CD4-positive, alpha-beta T cell (primary cell): ENCODE measurements at regions not wholly inside any gene's neighbourhood (a gene's known extent, or its start where the extent isn't known, plus 50 kb on each side); places are given as distances from the start of the nearest gene placed in this dataset.

Experiments used
- ATAC-seq: fragments of 200-7000 bp; cut with Tn5 transposase; one replicate; pipeline ENCODE4 v1.10.0; 2022; ENCODE audit warnings: mild to moderate bottlenecking; ENCODE audit not compliant: poor library complexity
- CTCF ChIA-PET: fragments of 350-600 bp; sonication (Branson Sonifier 250); formaldehyde crosslinking; loops from one replicate; lab custom pipeline; 2021; ENCODE audit warnings: antibody characterized with exemption, inconsistent platforms; lab: Charles Lee
- POLR2A ChIA-PET: fragments of 350-600 bp; sonication (Branson Sonifier 250); formaldehyde crosslinking; loops from one replicate; lab custom pipeline; 2021; ENCODE audit warnings: antibody characterized with exemption, inconsistent platforms; lab: Charles Lee
- DNase-seq, 14 experiments: peaks; one replicate each; pipeline ENCODE4 v3.0.0-alpha.2; 2013 to 2020; ENCODE audit warnings: mixed read lengths in 2 of 14
- H3K27ac ChIP-seq, 2 donors: one replicate each; pipeline versions ENCODE4 v1.5.1 to v1.7.0; 2013; ENCODE audit warnings: low read length in 2 of 2, low read depth in 1 of 2, mild to moderate bottlenecking in 1 of 2
- H3K27me3 ChIP-seq, 2 experiments: 1 replicate in 1 of 2; 2 replicates in 1 of 2; pipeline versions ENCODE4 v1.6.1 to v1.7.0; 2013; ENCODE audit warnings: low read length in 2 of 2, control low read depth in 1 of 2, mild to moderate bottlenecking in 1 of 2, moderate library complexity in 1 of 2; ENCODE audit not compliant: insufficient read depth in 2 of 2, control insufficient read depth in 1 of 2
- H3K36me3 ChIP-seq: one replicate; pipeline ENCODE4 v1.6.1; 2013; ENCODE audit warnings: low read length, control low read depth; ENCODE audit not compliant: insufficient read depth
- H3K4me1 ChIP-seq: one replicate; pipeline ENCODE4 v1.6.1; 2013; ENCODE audit warnings: low read length, control low read depth; ENCODE audit not compliant: insufficient read depth
- H3K4me3 ChIP-seq: one replicate; pipeline ENCODE4 v1.5.1; 2013; ENCODE audit warnings: mild to moderate bottlenecking, low read length, moderate library complexity
- H3K9me3 ChIP-seq, 2 experiments: 1 replicate in 1 of 2; 2 replicates in 1 of 2; pipeline versions ENCODE4 v1.6.1 to v1.7.0; 2013; ENCODE audit warnings: low read length in 2 of 2, mild to moderate bottlenecking in 2 of 2, control low read depth in 1 of 2, moderate library complexity in 1 of 2; ENCODE audit not compliant: control insufficient read depth in 1 of 2, insufficient read depth in 1 of 2
- H3K27ac Mint-ChIP-seq: one replicate; pipeline ENCODE4 v1.8.0; 2020; ENCODE audit warnings: mixed read lengths
- H3K27me3 Mint-ChIP-seq: one replicate; pipeline ENCODE4 v1.8.0; 2021; ENCODE audit warnings: mixed read lengths
- H3K36me3 Mint-ChIP-seq: one replicate; pipeline ENCODE4 v1.8.0; 2021; ENCODE audit warnings: low read depth, mixed read lengths
- H3K4me1 Mint-ChIP-seq: one replicate; pipeline ENCODE4 v1.8.0; 2021; ENCODE audit warnings: low read depth, mixed read lengths
- H3K4me3 Mint-ChIP-seq: one replicate; pipeline ENCODE4 v1.8.0; 2020; ENCODE audit warnings: mild to moderate bottlenecking, mixed read lengths
- H3K9me3 Mint-ChIP-seq: one replicate; pipeline ENCODE4 v1.8.0; 2020; ENCODE audit warnings: mixed read lengths
- CTCF ChIP-seq: fragments of 200-600 bp; IDR thresholded peaks from one replicate; pipeline ENCODE4 v1.8.0; 2022; ENCODE audit warnings: antibody characterized with exemption, mild to moderate bottlenecking
- intact Hi-C, 2 experiments: fragments of 100-400 bp; cut with DNase I in 1 of 2; cut with micrococcal nuclease in 1 of 2; formaldehyde crosslinking; loops; one replicate each; pipeline versions ENCODE4 v1.15.1 to v1.9.0; 2023 to 2025; cut with DNase I, micrococcal nuclease

- H3K27me3 ChIP-seq: no peaks in the 10 kb centered on the region
- ATAC-seq (no peak), DNase-seq (peak in 2 of 14 experiments; percentile 16 to 44)
- Mint-ChIP-seq H3K36me3 (no peaks in the 10 kb centered on the region), H3K27ac (no peak overlapping the region), H3K27me3 (no peaks in the 10 kb centered on the region), H3K4me3 (no peak overlapping the region), H3K4me1 (peaks cover 27% of the 10 kb centered on the region), H3K9me3 (no peaks in the 10 kb centered on the region)
- H3K4me1 ChIP-seq: peaks cover 3% of the 10 kb centered on the region
- intact Hi-C loops: no loop called here
- ChIA-PET CTCF (no interaction called here), POLR2A (interaction anchor here (0.7 kb wide), 1 partner anchor 142 kb away, joined by 3 read pairs; no protein-coding TSS in a partner anchor)
- H3K27ac ChIP-seq: no peak overlapping the region
- H3K4me3 ChIP-seq: no peak overlapping the region
- no peaks in the 10 kb centered on the region for H3K9me3 ChIP-seq
- TF ChIP-seq CTCF: no peak
- no peaks in the 10 kb centered on the region for H3K36me3 ChIP-seq
These were observed 119.7 kb upstream of the KLF7 start for GRCh38 chr2:207285473-207285815.

- H3K36me3 ChIP-seq: no peaks in the 10 kb centered on the region
- no peaks in the 10 kb centered on the region for H3K27me3 Mint-ChIP-seq
- ATAC-seq: no peak
- DNase-seq: no peak
- ChIA-PET POLR2A (interaction anchor here (0.7 kb wide), 1 partner anchor 142 kb away, joined by 3 read pairs; no protein-coding TSS in a partner anchor), CTCF (no interaction called here)
- intact Hi-C loops: no loop called here
- H3K27me3 ChIP-seq: no peaks in the 10 kb centered on the region
- H3K4me3 ChIP-seq: no peak overlapping the region
- H3K9me3 Mint-ChIP-seq: no peaks in the 10 kb centered on the region
- peaks cover 3% of the 10 kb centered on the region for H3K4me1 ChIP-seq
- TF ChIP-seq CTCF: no peak
- H3K9me3 ChIP-seq: no peaks in the 10 kb centered on the region
- H3K4me3 Mint-ChIP-seq: no peak overlapping the region
- no peak overlapping the region for H3K27ac Mint-ChIP-seq
- H3K4me1 Mint-ChIP-seq: peaks cover 27% of the 10 kb centered on the region
- no peak overlapping the region for H3K27ac ChIP-seq
- H3K36me3 Mint-ChIP-seq: no peaks in the 10 kb centered on the region
These were observed 120.4 kb upstream of the KLF7 start for GRCh38 chr2:207286106-207286505.

- Histone ChIP-seq H3K36me3 (no peaks in the 10 kb centered on the region), H3K27me3 (no peaks in the 10 kb centered on the region), H3K9me3 (no peaks in the 10 kb centered on the region), H3K4me3 (no peak overlapping the region), H3K4me1 (peaks cover 3% of the 10 kb centered on the region), H3K27ac (no peak overlapping the region)
- ATAC-seq (no peak), DNase-seq (peak in 1 of 14 experiments; percentile 18)
- TF ChIP-seq CTCF: no peak
- no peaks in the 10 kb centered on the region for H3K27me3 Mint-ChIP-seq
- H3K4me1 Mint-ChIP-seq: peaks cover 16% of the 10 kb centered on the region
- ChIA-PET POLR2A (interaction anchor here (0.7 kb wide), 1 partner anchor 733 kb away, joined by 3 read pairs; no protein-coding TSS in a partner anchor), CTCF (no interaction called here)
- no peak overlapping the region for H3K27ac Mint-ChIP-seq
- H3K9me3 Mint-ChIP-seq: no peaks in the 10 kb centered on the region
- intact Hi-C loops: no loop called here
- no peaks in the 10 kb centered on the region for H3K36me3 Mint-ChIP-seq
- H3K4me3 Mint-ChIP-seq: no peak overlapping the region
These were observed 122.9 kb upstream of the KLF7 start for GRCh38 chr2:207288628-207289027.
